H1 (cell line): ENCODE measurements at regions not wholly inside any gene's neighbourhood (a gene's known extent, or its start where the extent isn't known, plus 50 kb on each side); places are given as distances from the start of the nearest gene placed in this dataset.

Experiments
- CTCF ChIA-PET: fragments of 300-600 bp; sonication (Branson Sonifier 250); formaldehyde crosslinking; loops from one replicate; lab custom pipeline; 2021; ENCODE audit not compliant: partially characterized antibody; lab: Charles Lee
- POLR2A ChIA-PET: fragments of 300-600 bp; sonication (Branson Sonifier 250); formaldehyde crosslinking; loops from one replicate; lab custom pipeline; 2021; ENCODE audit warnings: inconsistent platforms; ENCODE audit not compliant: partially characterized antibody; lab: Charles Lee
- DNase-seq, 2 experiments: peaks; one replicate each; pipeline versions ENCODE4 v3.0.0 to v3.0.0-alpha.2; 2010 to 2022; ENCODE audit warnings: low spot score in 2 of 2, low read depth in 1 of 2, mixed read lengths in 1 of 2
- FAIRE-seq: peaks from 2 replicates; lab custom pipeline; 2011; peaks lifted over from hg19 to GRCh38; lab: Jason Lieb, UNC
- H2AFZ ChIP-seq: 2 replicates; pipeline ENCODE4 v1.8.1; 2012; ENCODE audit warnings: low read length, inconsistent platforms
- H2AK5ac ChIP-seq: 2 replicates; pipeline ENCODE4 v1.6.1; 2013; ENCODE audit warnings: low read depth, low read length
- H2BK120ac ChIP-seq: replicated peaks from 2 replicates; pipeline ENCODE3; 2013; ENCODE audit warnings: low read depth, low read length, inconsistent platforms
- H2BK12ac ChIP-seq: 2 replicates; pipeline ENCODE4 v1.6.1; 2013; ENCODE audit warnings: low read depth, low read length
- H2BK15ac ChIP-seq: 2 replicates; pipeline ENCODE4 v1.6.1; 2013; ENCODE audit warnings: low read length
- H2BK20ac ChIP-seq: 2 replicates; pipeline ENCODE4 v1.6.1; 2013; ENCODE audit warnings: low read length
- H2BK5ac ChIP-seq: 2 replicates; pipeline ENCODE4 v1.6.1; 2013; ENCODE audit warnings: low read depth, low read length
- H3K14ac ChIP-seq: 2 replicates; pipeline ENCODE4 v1.6.1; 2013; ENCODE audit warnings: inconsistent platforms; ENCODE audit not compliant: insufficient read length
- H3K18ac ChIP-seq: 2 replicates; pipeline ENCODE4 v1.6.1; 2013; ENCODE audit warnings: low read length; ENCODE audit errors: extremely low read depth
- H3K23ac ChIP-seq: 2 replicates; pipeline ENCODE4 v1.6.1; 2013; ENCODE audit warnings: inconsistent platforms; ENCODE audit not compliant: insufficient read length
- H3K23me2 ChIP-seq: 2 replicates; pipeline ENCODE4 v1.6.1; 2013; ENCODE audit warnings: low read depth, low read length
- H3K27ac ChIP-seq: 2 replicates; pipeline ENCODE4 v1.6.1; 2011; ENCODE audit warnings: low read depth, low read length, inconsistent platforms
- H3K27me3 ChIP-seq, 4 experiments: replicated peaks in 1 of 4; 1 replicate in 1 of 4; 2 replicates in 3 of 4; pipeline versions ENCODE4 v1.6.1 to v1.8.1; 2011 to 2013; ENCODE audit warnings: low read length in 3 of 4, mild to moderate bottlenecking in 3 of 4, inconsistent platforms in 2 of 4, mixed read lengths in 2 of 4, moderate library complexity in 1 of 4; ENCODE audit not compliant: control insufficient read depth in 3 of 4, insufficient read depth in 3 of 4; ENCODE audit errors: extremely low read depth in 1 of 4
- H3K36me3 ChIP-seq, 4 experiments: 2 replicates each; pipeline versions ENCODE4 v1.6.1 to v1.8.1; 2011 to 2013; ENCODE audit warnings: mild to moderate bottlenecking in 4 of 4, low read length in 3 of 4, moderate library complexity in 2 of 4, control low read depth in 1 of 4, inconsistent platforms in 1 of 4; ENCODE audit not compliant: insufficient read depth in 4 of 4, control insufficient read depth in 2 of 4
- H3K4ac ChIP-seq: replicated peaks from 2 replicates; pipeline ENCODE3; 2013; ENCODE audit warnings: low read length, low read depth, mixed read lengths, inconsistent platforms; ENCODE audit not compliant: insufficient read length
- H3K4me1 ChIP-seq, 4 experiments: replicated peaks in 1 of 4; 1 replicate in 1 of 4; 2 replicates in 3 of 4; pipeline versions ENCODE4 v1.6.1 to v1.8.1; 2011 to 2013; ENCODE audit warnings: low read length in 3 of 4, inconsistent platforms in 2 of 4, mixed read lengths in 1 of 4; ENCODE audit not compliant: insufficient read depth in 4 of 4, control insufficient read depth in 3 of 4
- H3K4me2 ChIP-seq, 2 experiments: 2 replicates each; pipeline versions ENCODE4 v1.6.1 to v1.8.1; 2011 to 2013; ENCODE audit warnings: low read depth in 2 of 2, low read length in 2 of 2, control low read depth in 1 of 2, inconsistent platforms in 1 of 2, mild to moderate bottlenecking in 1 of 2; ENCODE audit not compliant: insufficient read depth in 1 of 2
- H3K4me3 ChIP-seq, 4 experiments: fragments of 200-600, 300-600 bp in 1 of 4; sonication (generic), shearing (Covaris generic), sonication (Bioruptor Twin) in 1 of 4; 2 replicates each; pipeline versions ENCODE4 v1.5.1 to v1.8.1; 2011 to 2016; ENCODE audit warnings: low read length in 4 of 4, low read depth in 3 of 4, control low read depth in 2 of 4, inconsistent platforms in 2 of 4, mild to moderate bottlenecking in 2 of 4, mixed read lengths in 1 of 4, moderate library complexity in 1 of 4; ENCODE audit not compliant: insufficient read depth in 2 of 4; ENCODE audit errors: extremely low read depth in 1 of 4
- H3K56ac ChIP-seq: replicated peaks from 2 replicates; pipeline ENCODE3; 2013; ENCODE audit warnings: low read depth, mild to moderate bottlenecking, mixed read lengths, low read length, inconsistent platforms; ENCODE audit not compliant: insufficient read length
- H3K79me1 ChIP-seq: 2 replicates; pipeline ENCODE4 v1.6.1; 2013; ENCODE audit warnings: low read depth, low read length, control low read depth
- H3K79me2 ChIP-seq, 2 experiments: 2 replicates each; pipeline versions ENCODE4 v1.6.1 to v1.8.1; 2012 to 2013; ENCODE audit warnings: low read length in 2 of 2, mild to moderate bottlenecking in 2 of 2, inconsistent platforms in 1 of 2; ENCODE audit not compliant: insufficient read depth in 2 of 2, control insufficient read depth in 1 of 2
- H3K9ac ChIP-seq, 4 experiments: replicated peaks in 1 of 4; 1 replicate in 1 of 4; 2 replicates in 3 of 4; pipeline versions ENCODE4 v1.6.1 to v1.8.1; 2011 to 2013; ENCODE audit warnings: low read depth in 3 of 4, low read length in 3 of 4, control low read depth in 2 of 4, mild to moderate bottlenecking in 2 of 4, moderate library complexity in 2 of 4, inconsistent platforms in 1 of 4; ENCODE audit errors: extremely low read depth in 1 of 4
- H3K9me3 ChIP-seq, 2 experiments: 2 replicates each; pipeline versions ENCODE4 v1.6.1 to v1.8.1; 2012 to 2013; ENCODE audit warnings: mild to moderate bottlenecking in 2 of 2, moderate library complexity in 2 of 2, control low read depth in 1 of 2, inconsistent platforms in 1 of 2, low read depth in 1 of 2, low read length in 1 of 2, mixed read lengths in 1 of 2; ENCODE audit not compliant: insufficient read depth in 2 of 2
- H4K20me1 ChIP-seq, 2 experiments: replicated peaks in 1 of 2; 2 replicates each; pipeline versions ENCODE3 to v1.8.1; 2011 to 2013; ENCODE audit warnings: inconsistent platforms in 2 of 2, low read length in 2 of 2, mild to moderate bottlenecking in 1 of 2; ENCODE audit not compliant: insufficient read depth in 2 of 2, control insufficient read depth in 1 of 2
- H4K5ac ChIP-seq: 2 replicates; pipeline ENCODE4 v1.6.1; 2013; ENCODE audit warnings: low read length, low read depth, mixed read lengths, inconsistent platforms; ENCODE audit not compliant: insufficient read length
- H4K8ac ChIP-seq: 2 replicates; pipeline ENCODE4 v1.8.0; 2013; ENCODE audit warnings: mild to moderate bottlenecking, moderate library complexity, low read length, inconsistent platforms; ENCODE audit not compliant: insufficient read depth; ENCODE audit errors: extremely low read depth
- H4K91ac ChIP-seq: replicated peaks from 2 replicates; pipeline ENCODE3; 2013; ENCODE audit warnings: low read length, mixed read lengths, inconsistent platforms; ENCODE audit not compliant: insufficient read length
- ATF2 ChIP-seq: IDR thresholded peaks from 2 replicates; pipeline ENCODE4 v1.6.1; 2012; ENCODE audit warnings: low read length, inconsistent platforms
- BRCA1 ChIP-seq: IDR thresholded peaks from 2 replicates; pipeline ENCODE4 v1.6.1; 2012; ENCODE audit warnings: low read depth, low read length, improper control_type of control experiment
- CBX5 ChIP-seq: fragments of 300-800, 300-1000 bp; sonication (generic); IDR thresholded peaks from 2 replicates; pipeline ENCODE4 v1.7.1; 2016; ENCODE audit warnings: antibody characterized with exemption, low read length, low read depth
- E2F6 ChIP-seq: IDR thresholded peaks from 2 replicates; pipeline ENCODE4 v1.6.1; 2012; ENCODE audit warnings: inconsistent platforms
- JUND ChIP-seq: IDR thresholded peaks from 2 replicates; pipeline ENCODE4 v1.6.1; 2011; ENCODE audit warnings: mild to moderate bottlenecking, improper control_type of control experiment, low read length
- KDM5A ChIP-seq: fragments of 200-600 bp; IDR thresholded peaks from 2 replicates; pipeline ENCODE4 v1.7.1; 2012; ENCODE audit warnings: mild to moderate bottlenecking, low read length, inconsistent platforms, mixed read lengths
- RXRA ChIP-seq: IDR thresholded peaks from 2 replicates; pipeline ENCODE4 v1.6.1; 2011; ENCODE audit warnings: low read depth, mild to moderate bottlenecking, low read length, moderate library complexity; ENCODE audit not compliant: insufficient read depth
- SIRT6 ChIP-seq: IDR thresholded peaks from one replicate; pipeline ENCODE4 v1.7.1; 2012; ENCODE audit warnings: low read length, inconsistent platforms
- SP4 ChIP-seq: IDR thresholded peaks from 2 replicates; pipeline ENCODE4 v1.6.1; 2012; ENCODE audit warnings: low read length, inconsistent platforms
- TAF1 ChIP-seq: IDR thresholded peaks from 2 replicates; pipeline ENCODE4 v1.6.1; 2011; ENCODE audit warnings: mild to moderate bottlenecking, low read depth, low read length
- USF2 ChIP-seq: IDR thresholded peaks from 2 replicates; pipeline ENCODE4 v1.6.1; 2011; ENCODE audit warnings: low read length, improper control_type of control experiment
- ZNF274 ChIP-seq: IDR thresholded peaks from 2 replicates; pipeline ENCODE4 v1.7.0; 2012; ENCODE audit warnings: low read length, borderline replicate concordance; ENCODE audit errors: extremely low read depth
- WGBS, 2 experiments: shearing (Covaris generic) in 1 of 2; methylation state at CpG; one replicate each; pipeline versions ENCODE4 v1.1.6 to v1.1.7; 2013 to 2015; ENCODE audit warnings: low lambda C conversion rate in 2 of 2, mixed read lengths in 2 of 2, inconsistent platforms in 1 of 2, low coverage in 1 of 2, missing lambda C conversion rate in 1 of 2; ENCODE audit not compliant: insufficient replicate concordance in 2 of 2, insufficient coverage in 1 of 2, insufficient read length in 1 of 2; ENCODE audit errors: extremely low coverage in 1 of 2, missing lambda C conversion rate in 1 of 2; 5-methylcytosine and 5-hydroxymethylcytosine counted together

- Histone ChIP-seq H3K18ac (no peak overlapping the region), H2BK20ac (no peak overlapping the region), H3K23ac (no peak overlapping the region), H3K14ac (no peak overlapping the region), H3K56ac (no peak overlapping the region), H3K9me3 (no peaks in the 10 kb centered on the region), H2BK15ac (no peak overlapping the region), H4K8ac (no peak overlapping the region), H3K27ac (no peak overlapping the region), H2BK12ac (no peak overlapping the region), H2BK5ac (no peak overlapping the region), H3K36me3 (no peaks in the 10 kb centered on the region), H3K79me2 (no peaks in the 10 kb centered on the region), H3K4me1 (no peaks in the 10 kb centered on the region), H3K27me3 (no peaks in the 10 kb centered on the region), H4K20me1 (no peaks in the 10 kb centered on the region), H4K91ac (no peak overlapping the region), H4K5ac (no peak overlapping the region), H3K4ac (no peak overlapping the region), H2BK120ac (no peak overlapping the region), H2AFZ (no peak overlapping the region), H3K9ac (no peak overlapping the region), H3K23me2 (no peaks in the 10 kb centered on the region), H3K4me2 (no peak overlapping the region), H2AK5ac (no peak overlapping the region), H3K79me1 (no peaks in the 10 kb centered on the region), H3K4me3 (no peak overlapping the region)
- ChIA-PET CTCF (no interaction called here), POLR2A (interaction anchor here (0.6 kb wide), 1 partner anchor 273 kb away, joined by 3 read pairs; no protein-coding TSS in a partner anchor)
- 82% methylated on average over 2 of the region's 2 CpGs; no CpG with 5 or more reads in 1 of the 2 experiments for WGBS, 2 experiments
- DNase-seq (no peak), FAIRE-seq (no peak)
- TF ChIP-seq E2F6 (no peak), ATF2 (no peak), SP4 (no peak), ZNF274 (no peak), TAF1 (no peak), KDM5A (no peak), RXRA (no peak), JUND (no peak), BRCA1 (no peak), SIRT6 (no peak), USF2 (no peak), CBX5 (no peak)
Measured at GRCh38 chr6:23311211-23311610, 741.8 kb downstream of the HDGFL1 start.
